ENCODE measurements at regions not wholly inside any gene's neighbourhood (a gene's known extent, or its start where the extent isn't known, plus 50 kb on each side); places are given as distances from the start of the nearest gene placed in this dataset.
"Not testable (repeated sequence)": the region's sequence is repeated elsewhere in the genome, so short reads cannot be mapped to it uniquely, and the experiment has no call there.

DNA sequence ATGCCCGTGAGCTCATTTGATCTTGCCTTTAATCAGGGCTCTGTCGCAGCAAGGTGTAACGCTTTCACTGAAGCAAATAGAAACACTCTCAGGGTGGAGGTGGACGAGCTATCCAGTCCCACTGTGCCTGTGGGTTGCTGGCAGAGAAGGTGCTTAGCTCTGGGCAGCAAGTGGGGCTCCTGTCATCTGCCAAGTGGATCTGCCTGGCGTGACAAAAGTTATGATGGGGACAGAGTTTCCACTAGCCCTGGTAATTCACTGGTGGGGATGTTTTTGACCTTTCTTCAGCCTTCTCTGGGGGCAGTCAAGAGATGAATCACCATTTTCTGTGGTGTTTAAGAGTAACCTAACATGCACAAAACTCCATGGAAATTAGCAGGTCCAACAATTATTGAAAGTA lies 71.3 kb upstream of the EDEM3 start:
- Histone ChIP-seq H3K4me3 (ENCODE audit: low read length) (no peak overlapping the region), H3K36me3 (ENCODE audit: insufficient read depth, low read depth, low read length) (peaks cover 8% of the 10 kb centered on the region; the same call in 1 of the 2 replicates), H3K27ac (ENCODE audit: low read length) (no peak overlapping the region), H3K9ac (ENCODE audit: low read depth, low read length) (no peak overlapping the region), H3K4me1 (ENCODE audit: insufficient read depth, low read length) (no peaks in the 10 kb centered on the region), H3K27me3 (ENCODE audit: insufficient read depth, low read length) (no peaks in the 10 kb centered on the region), H3K9me3 (ENCODE audit: insufficient read depth, low read depth, low read length) (no peaks in the 10 kb centered on the region)

DNA sequence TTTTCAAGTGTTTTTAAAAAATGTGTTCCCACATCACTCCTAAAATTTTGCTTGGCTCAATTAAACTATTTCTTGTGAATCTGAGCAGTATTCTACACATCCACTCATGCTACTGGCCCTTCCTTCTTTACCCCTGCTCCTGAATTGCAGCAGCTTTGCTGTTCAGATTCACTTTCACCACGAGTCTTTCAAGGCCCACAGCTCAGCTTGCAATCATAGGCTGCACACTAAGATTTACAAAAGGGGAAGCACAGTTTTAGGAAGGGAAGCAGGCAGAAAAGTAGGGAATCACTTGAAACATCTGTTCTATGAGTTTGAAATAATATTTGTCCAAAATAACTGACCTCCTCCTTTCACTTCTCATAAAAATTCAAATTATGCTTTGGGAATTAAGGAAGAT lies 70.9 kb upstream of the EDEM3 start:
- H3K4me1 ChIP-seq (ENCODE audit: insufficient read depth, low read length), result no peaks in the 10 kb centered on the region
- no peaks in the 10 kb centered on the region for H3K27me3 ChIP-seq (ENCODE audit: insufficient read depth, low read length)
- no peak overlapping the region for H3K27ac ChIP-seq (ENCODE audit: low read length)
- no peaks in the 10 kb centered on the region for H3K9me3 ChIP-seq (ENCODE audit: insufficient read depth, low read depth, low read length)
- peaks cover 11% of the 10 kb centered on the region; the same call in 1 of the 2 replicates for H3K36me3 ChIP-seq (ENCODE audit: insufficient read depth, low read depth, low read length)
- no peak overlapping the region for H3K4me3 ChIP-seq (ENCODE audit: low read length)
- no peak overlapping the region for H3K9ac ChIP-seq (ENCODE audit: low read depth, low read length)

DNA sequence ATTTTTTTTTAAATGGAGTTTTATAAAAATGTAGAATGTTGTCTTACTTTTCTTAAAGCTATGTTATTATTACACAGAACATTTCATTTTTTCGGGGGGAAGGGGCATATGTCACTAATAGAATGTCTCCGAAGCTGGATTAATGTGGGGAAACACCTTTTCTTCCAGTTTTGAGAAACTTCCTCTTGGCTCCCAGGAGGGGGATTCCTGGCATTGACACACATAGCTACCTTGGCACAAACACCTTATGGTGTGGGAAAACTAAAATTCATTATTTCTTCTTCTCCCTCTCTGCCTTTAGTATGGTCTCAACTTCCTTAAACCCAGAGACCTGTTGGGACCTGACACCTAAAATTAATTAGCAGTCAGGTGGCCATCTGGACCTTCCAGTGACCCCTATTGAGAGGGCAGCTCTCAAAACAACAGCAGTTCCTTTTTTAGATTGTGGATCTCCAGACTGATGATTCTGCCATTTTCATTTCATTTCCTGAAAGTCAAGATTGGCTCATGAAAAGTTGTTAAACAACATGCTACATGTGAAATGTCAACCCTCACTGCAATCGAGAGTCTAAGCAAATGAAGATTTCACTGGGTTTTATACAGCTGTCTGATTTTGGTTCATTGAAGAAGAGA lies 70.1 kb upstream of the EDEM3 start:
- H3K9ac ChIP-seq (ENCODE audit: low read depth, low read length), result no peak overlapping the region
- H3K4me1 ChIP-seq (ENCODE audit: insufficient read depth, low read length), result no peaks in the 10 kb centered on the region
- H3K4me3 ChIP-seq (ENCODE audit: low read length), result no peak overlapping the region
- H3K36me3 ChIP-seq (ENCODE audit: insufficient read depth, low read depth, low read length), result peaks cover 15% of the 10 kb centered on the region; the same call in 1 of the 2 replicates
- no peaks in the 10 kb centered on the region for H3K27me3 ChIP-seq (ENCODE audit: insufficient read depth, low read length)
- H3K27ac ChIP-seq (ENCODE audit: low read length), result no peak overlapping the region
- no peaks in the 10 kb centered on the region for H3K9me3 ChIP-seq (ENCODE audit: insufficient read depth, low read depth, low read length)

DNA sequence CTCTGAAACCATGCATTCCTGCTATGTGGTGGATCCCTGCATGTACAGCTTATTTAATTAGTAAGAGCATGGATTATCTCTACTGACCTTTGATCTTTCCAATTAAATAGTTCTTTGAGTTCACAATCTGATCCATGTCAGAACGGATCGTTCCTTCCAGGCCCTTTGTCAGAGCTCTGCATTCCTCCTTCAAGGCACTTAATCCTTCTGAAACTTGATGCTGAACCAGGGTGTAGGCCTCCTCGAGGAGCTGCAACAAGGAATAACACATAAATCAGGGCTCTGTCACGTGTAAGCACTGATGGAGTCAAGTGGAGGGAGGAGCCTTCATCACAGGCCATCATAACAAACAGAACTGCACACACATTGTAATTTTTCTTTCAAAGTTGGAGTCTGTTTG lies 68.4 kb upstream of the EDEM3 start:
- Histone ChIP-seq H3K4me1 (ENCODE audit: insufficient read depth, low read length) (no peaks in the 10 kb centered on the region), H3K27me3 (ENCODE audit: insufficient read depth, low read length) (no peaks in the 10 kb centered on the region), H3K27ac (ENCODE audit: low read length) (no peak overlapping the region), H3K4me3 (ENCODE audit: low read length) (no peak overlapping the region), H3K9me3 (ENCODE audit: insufficient read depth, low read depth, low read length) (no peaks in the 10 kb centered on the region), H3K9ac (ENCODE audit: low read depth, low read length) (no peak overlapping the region), H3K36me3 (ENCODE audit: insufficient read depth, low read depth, low read length) (peaks cover 15% of the 10 kb centered on the region; the same call in 1 of the 2 replicates)

DNA sequence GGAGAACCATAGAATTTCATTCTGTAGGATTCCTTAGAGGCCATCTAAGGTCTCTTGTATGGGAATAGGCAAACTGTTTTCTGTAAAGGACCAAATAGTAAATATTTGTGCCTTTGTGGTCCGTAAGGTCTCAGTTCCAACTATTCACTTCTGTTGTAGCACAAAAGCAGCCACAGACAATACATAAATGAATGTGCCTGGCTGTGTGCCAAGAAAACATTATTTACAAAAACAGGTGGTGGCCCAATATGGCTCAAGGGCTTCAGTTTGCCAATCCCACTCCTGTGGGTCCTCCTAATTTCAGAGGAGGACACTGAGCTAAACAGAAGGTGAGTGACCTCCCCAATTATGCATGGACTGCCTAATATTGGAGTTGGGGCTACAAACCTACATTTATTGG lies 67.6 kb upstream of the EDEM3 start:
- H3K9ac ChIP-seq (ENCODE audit: low read depth, low read length), result no peak overlapping the region
- no peaks in the 10 kb centered on the region for H3K27me3 ChIP-seq (ENCODE audit: insufficient read depth, low read length)
- no peak overlapping the region for H3K27ac ChIP-seq (ENCODE audit: low read length)
- H3K4me1 ChIP-seq (ENCODE audit: insufficient read depth, low read length), result no peaks in the 10 kb centered on the region
- H3K4me3 ChIP-seq (ENCODE audit: low read length), result no peak overlapping the region
- H3K36me3 ChIP-seq (ENCODE audit: insufficient read depth, low read depth, low read length), result peaks cover 21% of the 10 kb centered on the region; the same call in 1 of the 2 replicates
- H3K9me3 ChIP-seq (ENCODE audit: insufficient read depth, low read depth, low read length), result no peaks in the 10 kb centered on the region

DNA sequence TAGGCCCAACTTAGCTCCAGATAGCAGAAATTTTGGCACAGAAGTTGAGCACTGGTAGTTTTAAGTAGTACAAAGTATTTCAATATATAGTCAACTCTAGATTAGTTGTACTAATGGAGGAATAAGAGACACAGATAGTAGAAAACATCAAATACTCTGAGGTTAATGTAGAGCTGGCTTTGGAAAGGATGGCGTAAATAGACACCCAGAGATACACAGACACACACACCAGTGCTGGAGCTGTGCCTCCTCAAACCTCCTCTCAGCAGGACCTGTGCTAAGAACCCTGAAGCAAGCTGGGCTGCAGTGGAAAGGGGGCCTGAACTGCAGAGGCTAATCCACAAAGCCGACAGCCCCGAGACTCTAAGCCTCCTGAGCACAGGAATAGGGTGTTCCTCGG lies 67.0 kb upstream of the EDEM3 start:
- no peaks in the 10 kb centered on the region for H3K9me3 ChIP-seq (ENCODE audit: insufficient read depth, low read depth, low read length)
- no peaks in the 10 kb centered on the region for H3K4me1 ChIP-seq (ENCODE audit: insufficient read depth, low read length)
- H3K27ac ChIP-seq (ENCODE audit: low read length), result no peak overlapping the region
- no peak overlapping the region for H3K9ac ChIP-seq (ENCODE audit: low read depth, low read length)
- no peaks in the 10 kb centered on the region for H3K27me3 ChIP-seq (ENCODE audit: insufficient read depth, low read length)
- H3K36me3 ChIP-seq (ENCODE audit: insufficient read depth, low read depth, low read length), result peaks cover 21% of the 10 kb centered on the region; the same call in 1 of the 2 replicates
- no peak overlapping the region for H3K4me3 ChIP-seq (ENCODE audit: low read length)

DNA sequence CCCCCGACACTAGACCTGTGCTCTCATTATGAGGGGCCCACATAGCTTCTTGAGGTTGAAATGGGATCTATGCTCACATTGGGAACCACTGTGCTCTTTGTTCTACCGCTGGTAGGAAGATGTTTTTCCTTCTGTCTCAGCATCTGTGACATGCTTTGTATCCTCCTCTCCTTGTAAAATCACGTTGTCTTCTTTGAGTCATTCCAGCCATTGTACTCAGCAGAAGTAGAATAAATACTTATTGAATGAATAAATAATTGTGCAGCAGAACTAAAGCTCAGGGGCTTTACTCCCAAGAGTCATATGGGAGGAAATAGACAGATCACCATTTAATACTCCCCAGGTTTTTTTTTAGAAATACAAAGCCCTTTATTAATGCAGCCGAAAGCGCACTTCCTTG lies 66.3 kb upstream of the EDEM3 start:
- no peak overlapping the region for H3K9ac ChIP-seq (ENCODE audit: low read depth, low read length)
- H3K27ac ChIP-seq (ENCODE audit: low read length), result no peak overlapping the region
- H3K4me1 ChIP-seq (ENCODE audit: insufficient read depth, low read length), result no peaks in the 10 kb centered on the region
- no peak overlapping the region for H3K4me3 ChIP-seq (ENCODE audit: low read length)
- peaks cover 3% of the 10 kb centered on the region; the same call in 1 of the 2 replicates for H3K9me3 ChIP-seq (ENCODE audit: insufficient read depth, low read depth, low read length)
- peaks cover 21% of the 10 kb centered on the region; the same call in 1 of the 2 replicates for H3K36me3 ChIP-seq (ENCODE audit: insufficient read depth, low read depth, low read length)
- no peaks in the 10 kb centered on the region for H3K27me3 ChIP-seq (ENCODE audit: insufficient read depth, low read length)

DNA sequence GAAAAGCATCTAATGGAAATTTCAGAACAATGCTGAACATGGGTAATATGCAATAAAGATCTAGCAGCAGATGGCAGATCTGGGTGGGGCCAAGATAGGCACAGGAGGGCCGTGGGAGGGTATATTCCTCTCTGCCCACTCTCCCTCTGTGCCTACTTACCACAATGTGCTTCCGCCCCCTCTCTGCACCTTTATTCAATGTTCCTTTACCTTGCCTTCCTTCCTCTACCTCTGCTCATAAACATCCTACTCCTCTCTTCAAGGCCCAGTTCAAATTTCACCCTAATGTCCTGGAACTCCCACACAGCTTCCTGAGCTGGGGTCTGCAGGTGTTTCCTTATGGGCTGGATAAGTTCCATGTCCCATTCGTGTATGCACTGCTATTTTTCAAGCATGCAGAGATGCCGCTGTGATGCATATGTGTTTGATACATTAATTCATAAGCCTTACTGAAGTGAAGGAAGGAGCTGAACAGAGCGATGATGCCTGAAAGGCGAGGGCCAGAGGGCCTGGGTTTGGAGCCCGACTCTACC lies 65.6 kb upstream of the EDEM3 start:
- no peak overlapping the region for H3K4me3 ChIP-seq (ENCODE audit: low read length)
- H3K9ac ChIP-seq (ENCODE audit: low read depth, low read length), result no peak overlapping the region
- H3K4me1 ChIP-seq (ENCODE audit: insufficient read depth, low read length), result no peaks in the 10 kb centered on the region
- no peak overlapping the region for H3K27ac ChIP-seq (ENCODE audit: low read length)
- peaks cover 21% of the 10 kb centered on the region; the same call in 1 of the 2 replicates for H3K36me3 ChIP-seq (ENCODE audit: insufficient read depth, low read depth, low read length)
- H3K9me3 ChIP-seq (ENCODE audit: insufficient read depth, low read depth, low read length), result peaks cover 5% of the 10 kb centered on the region
- no peaks in the 10 kb centered on the region for H3K27me3 ChIP-seq (ENCODE audit: insufficient read depth, low read length)

DNA sequence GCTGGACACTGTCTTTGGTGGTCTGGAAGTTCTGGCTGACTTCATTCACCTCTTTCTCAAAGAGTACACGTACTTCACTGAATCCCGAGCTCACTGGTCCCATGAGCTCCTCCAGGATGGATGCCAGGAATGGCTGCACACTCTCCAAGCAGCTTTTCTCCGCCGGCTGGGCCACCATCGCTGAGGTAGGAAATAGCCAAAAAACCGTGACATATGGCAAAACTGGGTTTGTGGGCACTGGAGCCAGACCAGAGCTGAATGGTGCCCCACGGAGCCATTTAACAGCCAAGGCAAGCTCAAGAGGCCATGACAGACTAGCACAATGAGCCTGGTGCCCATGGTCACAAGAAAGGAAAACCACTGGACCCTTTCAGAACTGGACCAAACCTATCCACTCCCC lies 64.0 kb upstream of the EDEM3 start:
- Histone ChIP-seq H3K4me1 (ENCODE audit: insufficient read depth, low read length) (no peaks in the 10 kb centered on the region), H3K36me3 (ENCODE audit: insufficient read depth, low read depth, low read length) (peaks cover 27% of the 10 kb centered on the region; the same call in 1 of the 2 replicates), H3K27ac (ENCODE audit: low read length) (no peak overlapping the region), H3K4me3 (ENCODE audit: low read length) (no peak overlapping the region), H3K27me3 (ENCODE audit: insufficient read depth, low read length) (no peaks in the 10 kb centered on the region), H3K9ac (ENCODE audit: low read depth, low read length) (no peak overlapping the region), H3K9me3 (ENCODE audit: insufficient read depth, low read depth, low read length) (peaks cover 21% of the 10 kb centered on the region)

DNA sequence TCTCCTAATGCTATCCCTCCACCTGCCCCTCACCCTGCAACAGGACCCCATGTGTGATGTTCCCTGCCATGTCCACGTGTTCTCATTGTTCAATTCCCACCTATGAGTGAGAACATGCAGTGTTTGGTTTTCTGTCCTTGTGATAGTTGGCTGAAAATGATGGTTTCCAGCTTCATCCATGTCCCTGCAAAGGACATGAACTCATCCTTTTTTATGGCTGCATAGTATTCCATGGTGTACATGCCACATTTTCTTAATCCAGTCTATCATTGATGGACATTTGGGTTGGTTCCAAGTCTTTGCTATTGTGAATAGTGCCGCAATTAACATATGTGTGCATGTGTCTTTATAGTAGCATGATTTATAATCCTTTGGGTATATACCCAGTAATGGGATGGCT lies 62.3 kb upstream of the EDEM3 start:
- not testable (repeated sequence) for H3K4me1 ChIP-seq (ENCODE audit: insufficient read depth, low read length); H3K27ac ChIP-seq (ENCODE audit: low read length); H3K9ac ChIP-seq (ENCODE audit: low read depth, low read length); H3K4me3 ChIP-seq (ENCODE audit: low read length); H3K27me3 ChIP-seq (ENCODE audit: insufficient read depth, low read length)
- H3K36me3 ChIP-seq (ENCODE audit: insufficient read depth, low read depth, low read length), result peaks cover 33% of the 10 kb centered on the region; the same call in 1 of the 2 replicates
- H3K9me3 ChIP-seq (ENCODE audit: insufficient read depth, low read depth, low read length), result peaks cover 36% of the 10 kb centered on the region

DNA sequence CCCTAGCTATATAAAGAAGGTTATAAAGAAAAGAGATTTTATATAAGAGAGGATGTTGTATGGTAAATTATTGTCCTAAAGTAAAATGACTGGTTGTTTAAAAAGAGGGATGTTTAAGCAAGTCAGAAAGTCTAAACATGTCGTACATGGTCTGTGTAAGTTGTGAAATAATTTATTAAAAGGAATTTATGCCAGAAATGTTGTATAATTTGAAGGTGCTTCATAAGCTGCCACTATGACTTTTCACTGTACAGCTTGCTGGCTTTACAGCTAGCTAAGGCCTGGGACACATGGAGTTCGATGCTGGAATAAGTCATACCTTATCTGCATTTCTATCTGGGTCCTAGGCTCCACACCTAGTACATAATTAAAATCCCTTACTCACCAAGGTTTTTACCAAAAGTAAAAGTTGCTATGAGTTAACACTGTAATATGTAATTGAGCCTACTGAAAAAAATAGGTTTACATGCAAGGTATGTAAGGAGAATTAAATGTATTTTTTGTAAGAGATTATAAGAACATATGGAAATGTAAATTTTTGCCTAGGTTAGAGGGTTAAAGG lies 59.0 kb upstream of the EDEM3 start:
- no peak overlapping the region for H3K4me3 ChIP-seq (ENCODE audit: low read length)
- H3K9me3 ChIP-seq (ENCODE audit: insufficient read depth, low read depth, low read length), result peaks cover 36% of the 10 kb centered on the region
- peaks cover 18% of the 10 kb centered on the region; the same call in 1 of the 2 replicates for H3K36me3 ChIP-seq (ENCODE audit: insufficient read depth, low read depth, low read length)
- no peaks in the 10 kb centered on the region for H3K4me1 ChIP-seq (ENCODE audit: insufficient read depth, low read length)
- H3K9ac ChIP-seq (ENCODE audit: low read depth, low read length), result no peak overlapping the region
- H3K27ac ChIP-seq (ENCODE audit: low read length), result no peak overlapping the region
- H3K27me3 ChIP-seq (ENCODE audit: insufficient read depth, low read length), result no peaks in the 10 kb centered on the region
